ENCODE measurements at regions not wholly inside any gene's neighbourhood (a gene's known extent, or its start where the extent isn't known, plus 50 kb on each side); places are given as distances from the start of the nearest gene placed in this dataset.

- Histone ChIP-seq H3K27ac (no peak overlapping the region), H3K4me1 (peaks cover 0 to 15% (median 3%) of the 10 kb centered on the region in 3 donors), H3K4me3 (no peak overlapping the region), H3K36me3 (no peaks in the 10 kb centered on the region), H3K27me3 (no peaks in the 10 kb centered on the region), H3K9me3 (no peaks in the 10 kb centered on the region)
- TF ChIP-seq CTCF (IDR thresholded peaks at IDR 0.05) (no peak), POLR2A (IDR thresholded peaks at IDR 0.05) (no peak)
- intact Hi-C loops (cut with DNase I), result no loop called here
- DNase-seq, result no peak
- 73 to 75% methylated on average over 2 of the region's 2 CpGs for WGBS, 2 donors
Observed at GRCh38 chr1:96488777-96489176, 232.8 kb upstream of the PTBP2 start.

- H3K36me3 ChIP-seq, result no peaks in the 10 kb centered on the region
- intact Hi-C loops (cut with DNase I), result no loop called here
- H3K4me3 ChIP-seq, result no peak overlapping the region
- H3K27me3 ChIP-seq, result no peaks in the 10 kb centered on the region
- no peaks in the 10 kb centered on the region for H3K9me3 ChIP-seq
- 78 to 82% methylated on average over 4 of the region's 4 CpGs for WGBS, 2 donors
- peaks cover 0 to 12% (median 3%) of the 10 kb centered on the region in 3 donors for H3K4me1 ChIP-seq
- no peak for TF ChIP-seq POLR2A (IDR thresholded peaks at IDR 0.05)
- TF ChIP-seq CTCF (IDR thresholded peaks at IDR 0.05), result no peak
- no peak overlapping the region for H3K27ac ChIP-seq
- DNase-seq, result no peak
Observed at GRCh38 chr1:96492236-96492635, 229.3 kb upstream of the PTBP2 start.

- H3K4me1 ChIP-seq, result no peaks in the 10 kb centered on the region
- H3K4me3 ChIP-seq, result no peak overlapping the region
- H3K27ac ChIP-seq, result no peak overlapping the region
- 78 to 83% methylated on average over 5 of the region's 5 CpGs for WGBS, 2 donors
- no peaks in the 10 kb centered on the region for H3K36me3 ChIP-seq
- no peaks in the 10 kb centered on the region for H3K27me3 ChIP-seq
- DNase-seq, result no peak
- TF ChIP-seq POLR2A (IDR thresholded peaks at IDR 0.05) (no peak), CTCF (IDR thresholded peaks at IDR 0.05) (no peak)
- intact Hi-C loops (cut with DNase I), result no loop called here
- no peaks in the 10 kb centered on the region for H3K9me3 ChIP-seq
Observed at GRCh38 chr1:96498744-96499340, 222.7 kb upstream of the PTBP2 start.

GRCh38 chr1:96508233-96508632 lies 213.4 kb upstream of the PTBP2 start:
- TF ChIP-seq CTCF (IDR thresholded peaks at IDR 0.05) (no peak), POLR2A (IDR thresholded peaks at IDR 0.05) (no peak)
- H3K9me3 ChIP-seq, result no peaks in the 10 kb centered on the region
- intact Hi-C loops (cut with DNase I), result no loop called here
- H3K4me3 ChIP-seq, result no peak overlapping the region
- no peaks in the 10 kb centered on the region for H3K4me1 ChIP-seq
- DNase-seq, result no peak
- no peaks in the 10 kb centered on the region for H3K27me3 ChIP-seq
- no peak overlapping the region for H3K27ac ChIP-seq
- H3K36me3 ChIP-seq, result no peaks in the 10 kb centered on the region
- WGBS, 2 donors, result 71 to 86% methylated on average over 4 of the region's 4 CpGs

GRCh38 chr1:96509339-96509738 lies 212.2 kb upstream of the PTBP2 start:
- no peak for TF ChIP-seq CTCF (IDR thresholded peaks at IDR 0.05)
- no peak for TF ChIP-seq POLR2A (IDR thresholded peaks at IDR 0.05)
- no peaks in the 10 kb centered on the region for H3K9me3 ChIP-seq
- no peak overlapping the region for H3K4me3 ChIP-seq
- H3K4me1 ChIP-seq, result no peaks in the 10 kb centered on the region
- DNase-seq, result no peak
- H3K27me3 ChIP-seq, result no peaks in the 10 kb centered on the region
- H3K27ac ChIP-seq, result no peak overlapping the region
- WGBS, 2 donors, result 53 to 60% methylated on average over 1 of the region's 1 CpG
- no peaks in the 10 kb centered on the region for H3K36me3 ChIP-seq
- intact Hi-C loops (cut with DNase I), result no loop called here
